HG03354 (cell line): ENCODE measurements at regions not wholly inside any gene's neighbourhood (a gene's known extent, or its start where the extent isn't known, plus 50 kb on each side); places are given as distances from the start of the nearest gene placed in this dataset.

Experiments
- ATAC-seq: cut with Tn5 transposase; IDR thresholded peaks from one replicate; pipeline ENCODE4 v1.9.1; 2021; ENCODE audit warnings: mild to moderate bottlenecking; ENCODE audit not compliant: unreplicated experiment, poor library complexity, severe bottlenecking

GRCh38 chr6:139919107-139920026 is 544.9 kb upstream of the CITED2 start:
- no peak for ATAC-seq

- ATAC-seq: no peak
Measured at GRCh38 chr6:139917951-139918630, 543.6 kb upstream of the CITED2 start.

- ATAC-seq: no peak
Measured at GRCh38 chr6:139914910-139915309, 540.5 kb upstream of the CITED2 start.

GRCh38 chr6:139912735-139913400 is 538.4 kb upstream of the CITED2 start:
- ATAC-seq: no peak

GRCh38 chr6:139909992-139910391 is 535.5 kb upstream of the CITED2 start:
- ATAC-seq: no peak

GRCh38 chr6:139905404-139906052 is 531.1 kb upstream of the CITED2 start:
- ATAC-seq: no peak

GRCh38 chr6:139904568-139904967 is 530.1 kb upstream of the CITED2 start:
- no peak for ATAC-seq

- ATAC-seq: no peak
Measured at GRCh38 chr6:139904158-139904533, 529.7 kb upstream of the CITED2 start.

GRCh38 chr6:139903411-139904157 is 529.1 kb upstream of the CITED2 start:
- ATAC-seq: peak; percentile 99

GRCh38 chr6:139895205-139895793 is 520.9 kb upstream of the CITED2 start:
- ATAC-seq: no peak

- ATAC-seq: no peak
Measured at GRCh38 chr6:139894271-139894670, 519.8 kb upstream of the CITED2 start.

- ATAC-seq: no peak
Measured at GRCh38 chr6:139891471-139891870, 517.0 kb upstream of the CITED2 start.

- no peak for ATAC-seq
Measured at GRCh38 chr6:139888681-139889122, 514.3 kb upstream of the CITED2 start.

- ATAC-seq: no peak
Measured at GRCh38 chr6:139887275-139887674, 512.8 kb upstream of the CITED2 start.

- no peak for ATAC-seq
Measured at GRCh38 chr6:139886396-139886795, 511.9 kb upstream of the CITED2 start.

GRCh38 chr6:139885909-139886308 is 511.5 kb upstream of the CITED2 start:
- ATAC-seq: no peak

GRCh38 chr6:139883776-139884175 is 509.3 kb upstream of the CITED2 start:
- ATAC-seq: no peak

- no peak for ATAC-seq
Measured at GRCh38 chr6:139882977-139883728, 508.7 kb upstream of the CITED2 start.
